PC-3 (cell line): ENCODE measurements at regions not wholly inside any gene's neighbourhood (a gene's known extent, or its start where the extent isn't known, plus 50 kb on each side); places are given as distances from the start of the nearest gene placed in this dataset.

Source experiments
- CTCF ChIP-seq: fragments of 300-600 bp; sonication (generic); conservative IDR thresholded peaks from 2 replicates; pipeline ENCODE4 v1.5.1; 2017; ENCODE audit warnings: antibody characterized with exemption, low read depth, mild to moderate bottlenecking, low read length
- EZH2 ChIP-seq: fragments of 300-600 bp; sonication (generic); IDR thresholded peaks from one replicate; pipeline ENCODE4 v1.6.1; 2017; ENCODE audit warnings: antibody characterized with exemption, mild to moderate bottlenecking, low read length; ENCODE audit not compliant: unreplicated experiment
- EZH2phosphoT487 ChIP-seq: fragments of 300-600 bp; sonication (generic); IDR thresholded peaks from 2 replicates; pipeline ENCODE4 v1.6.1; 2018; ENCODE audit warnings: mild to moderate bottlenecking, antibody characterized with exemption, low read length, borderline replicate concordance

GRCh38 chr18:72407048-72407447, 137.1 kb downstream of the CBLN2 start:
- TF ChIP-seq CTCF, result no peak
- TF ChIP-seq EZH2phosphoT487, result no peak
- TF ChIP-seq EZH2, result no peak
